ENCODE measurements at regions not wholly inside any gene's neighbourhood (a gene's known extent, or its start where the extent isn't known, plus 50 kb on each side); places are given as distances from the start of the nearest gene placed in this dataset.
A peak's percentile ranks its signal among the peaks of the same experiment; 100 is the strongest.

GRCh38 chr13:106383791-106384190 lies 151.7 kb downstream of the EFNB2 start:
- no peak for DNase-seq (ENCODE audit: low read depth)

- DNase-seq (ENCODE audit: low read depth): no peak
These were observed 152.9 kb downstream of the EFNB2 start for GRCh38 chr13:106382534-106382933.

GRCh38 chr13:106381091-106381490 lies 154.4 kb downstream of the EFNB2 start:
- DNase-seq (ENCODE audit: low read depth): no peak

GRCh38 chr13:106377931-106378662 lies 157.4 kb downstream of the EFNB2 start:
- no peak for DNase-seq (ENCODE audit: low read depth)

GRCh38 chr13:106377341-106377740 lies 158.1 kb downstream of the EFNB2 start:
- DNase-seq (ENCODE audit: low read depth): no peak

- DNase-seq (ENCODE audit: low read depth): peak; percentile 24
These were observed 158.9 kb downstream of the EFNB2 start for GRCh38 chr13:106376401-106377112.

- DNase-seq (ENCODE audit: low read depth): no peak
These were observed 160.4 kb downstream of the EFNB2 start for GRCh38 chr13:106375085-106375484.

- DNase-seq (ENCODE audit: low read depth): no peak
These were observed 160.8 kb downstream of the EFNB2 start for GRCh38 chr13:106374631-106375030.

GRCh38 chr13:106373989-106374572 lies 161.4 kb downstream of the EFNB2 start:
- peak; percentile 13 for DNase-seq (ENCODE audit: low read depth)

- DNase-seq (ENCODE audit: low read depth): no peak
These were observed 162.0 kb downstream of the EFNB2 start for GRCh38 chr13:106373304-106373988.

- no peak for DNase-seq (ENCODE audit: low read depth)
These were observed 163.0 kb downstream of the EFNB2 start for GRCh38 chr13:106372199-106373155.

- DNase-seq (ENCODE audit: low read depth): no peak
These were observed 164.4 kb downstream of the EFNB2 start for GRCh38 chr13:106371024-106371423.

GRCh38 chr13:106369858-106370257 lies 165.6 kb downstream of the EFNB2 start:
- peak; percentile 13 for DNase-seq (ENCODE audit: low read depth)

- no peak for DNase-seq (ENCODE audit: low read depth)
These were observed 166.4 kb downstream of the EFNB2 start for GRCh38 chr13:106369091-106369490.

GRCh38 chr13:106367361-106367971 lies 168.0 kb downstream of the EFNB2 start:
- no peak for DNase-seq (ENCODE audit: low read depth)

GRCh38 chr13:106362707-106363106 lies 172.8 kb downstream of the EFNB2 start:
- no peak for DNase-seq (ENCODE audit: low read depth)

GRCh38 chr13:106361621-106362020 lies 173.8 kb downstream of the EFNB2 start:
- DNase-seq (ENCODE audit: low read depth): no peak

GRCh38 chr13:106357198-106357597 lies 178.3 kb downstream of the EFNB2 start:
- peak; percentile 28 for DNase-seq (ENCODE audit: low read depth)

- DNase-seq (ENCODE audit: low read depth): no peak
These were observed 179.6 kb downstream of the EFNB2 start for GRCh38 chr13:106355866-106356265.

- no peak for DNase-seq (ENCODE audit: low read depth)
These were observed 180.5 kb downstream of the EFNB2 start for GRCh38 chr13:106354961-106355360.

Measured in myocyte (in vitro differentiated cells).